NCI-H1092 (cell line): ENCODE measurements at regions not wholly inside any gene's neighbourhood (a gene's known extent, or its start where the extent isn't known, plus 50 kb on each side); places are given as distances from the start of the nearest gene placed in this dataset.
"Not testable (repeated sequence)": the region's sequence is repeated elsewhere in the genome, so short reads cannot be mapped to it uniquely, and the experiment has no call there.

Source experiments
- DNase-seq: peaks from one replicate; lab custom pipeline; 2025; lab: John Stamatoyannopoulos, UW

GRCh38 chr17:70286391-70286790 is 117.1 kb downstream of the KCNJ2 start:
- no peak for DNase-seq

GRCh38 chr17:70288540-70289290 is 119.4 kb downstream of the KCNJ2 start:
- DNase-seq = no peak

GRCh38 chr17:70290770-70291169 is 121.4 kb downstream of the KCNJ2 start:
- no peak for DNase-seq

- no peak for DNase-seq
These were observed 123.0 kb downstream of the KCNJ2 start for GRCh38 chr17:70292366-70292765.

- DNase-seq = not testable (repeated sequence)
These were observed 124.4 kb downstream of the KCNJ2 start for GRCh38 chr17:70293564-70294310.

DNA sequence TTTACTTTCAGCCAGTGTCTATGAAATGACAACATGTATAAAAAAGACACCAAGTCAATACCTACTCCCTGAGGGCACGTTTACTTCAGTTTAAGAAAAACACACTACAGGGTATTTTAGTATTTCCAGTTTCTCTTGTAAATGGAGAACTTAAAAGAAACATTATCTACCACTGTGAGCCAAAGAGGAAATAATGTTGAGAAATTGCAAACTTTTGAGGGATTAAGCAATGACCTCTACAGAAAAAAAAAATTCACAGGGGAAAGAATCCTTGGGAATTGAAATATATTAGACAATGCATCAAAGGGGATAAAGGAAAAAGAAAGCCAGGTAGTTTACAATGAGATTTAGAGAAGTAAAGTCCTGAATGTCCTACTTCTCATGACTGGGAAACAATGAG is 126.0 kb downstream of the KCNJ2 start:
- DNase-seq = no peak

DNA sequence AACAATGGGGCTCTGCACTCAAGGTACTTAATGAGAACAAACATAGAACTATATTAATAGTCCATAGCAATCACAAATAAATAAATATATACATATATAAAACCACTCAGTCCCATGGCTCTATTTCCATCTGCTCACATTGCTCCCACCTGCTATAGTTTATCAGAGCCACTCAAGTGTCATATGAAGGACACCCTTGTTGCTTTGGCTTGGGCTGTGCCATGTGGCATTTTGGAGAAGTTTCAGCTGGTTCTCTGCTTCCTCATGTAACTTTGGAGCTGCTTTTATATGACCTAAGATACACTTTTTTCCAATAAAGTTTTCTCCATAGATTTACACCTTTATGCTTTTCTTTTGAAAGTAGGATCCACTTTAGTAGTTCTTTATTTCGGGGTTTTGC is 126.4 kb downstream of the KCNJ2 start:
- DNase-seq = no peak

DNA sequence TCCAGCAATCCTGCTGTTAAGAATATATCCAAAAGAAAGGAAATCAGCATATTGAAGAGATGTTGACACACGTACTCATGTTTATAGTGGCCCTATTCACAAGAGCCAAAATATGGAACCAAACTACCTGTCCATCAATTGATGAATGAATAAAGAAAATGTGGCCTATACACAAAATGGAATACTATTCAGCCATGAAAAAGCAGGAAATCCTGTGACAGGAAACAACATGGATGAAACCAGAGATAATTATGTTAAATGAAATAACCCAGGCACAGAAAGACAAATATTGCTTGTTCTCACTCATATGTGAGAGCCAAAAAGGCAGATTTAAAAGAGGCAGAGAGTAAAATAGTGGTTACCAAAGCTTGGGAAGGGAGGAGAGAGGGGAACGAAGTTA is 127.1 kb downstream of the KCNJ2 start:
- DNase-seq = no peak

DNA sequence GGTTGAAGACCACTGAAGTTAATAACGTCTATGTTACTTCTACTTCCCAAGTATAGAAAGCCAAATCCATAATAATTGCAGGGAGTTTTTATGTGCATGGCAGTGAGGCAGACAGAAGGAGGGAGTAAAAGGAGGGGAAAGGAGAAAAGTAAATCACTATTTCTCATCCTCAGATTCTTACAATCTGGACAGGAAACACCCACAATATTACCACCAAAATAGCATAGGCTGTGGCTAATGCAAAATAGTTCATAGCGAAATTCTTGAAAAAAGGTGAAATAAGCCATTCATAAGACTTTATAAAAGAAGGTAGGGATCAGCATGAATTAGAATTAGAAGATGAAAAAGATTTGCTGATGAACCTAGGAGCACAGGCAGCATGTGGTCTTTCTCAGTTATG is 128.1 kb downstream of the KCNJ2 start:
- no peak for DNase-seq

GRCh38 chr17:70298929-70299531 is 129.7 kb downstream of the KCNJ2 start:
- DNase-seq = no peak

GRCh38 chr17:70307430-70308225 is 138.3 kb downstream of the KCNJ2 start:
- no peak for DNase-seq

DNA sequence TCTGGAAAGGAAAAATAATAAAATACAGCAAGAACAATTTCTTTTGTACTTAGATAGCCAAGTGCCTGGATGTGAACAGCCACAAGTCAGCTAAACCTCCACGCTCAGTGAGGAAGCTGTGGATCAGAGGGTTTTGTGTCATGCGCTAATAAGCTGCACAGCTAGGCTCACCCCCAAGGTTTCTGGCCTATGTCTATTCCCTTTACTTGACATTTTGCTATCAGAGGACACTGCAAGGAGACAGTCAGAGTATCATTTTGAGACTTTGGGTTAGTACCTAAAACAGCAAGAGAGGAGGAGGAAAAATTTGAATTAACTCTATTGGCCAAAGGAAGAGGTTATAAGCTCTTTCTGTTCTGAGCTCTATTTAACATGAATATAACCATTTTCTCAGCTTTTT is 139.3 kb downstream of the KCNJ2 start:
- DNase-seq = no peak

DNA sequence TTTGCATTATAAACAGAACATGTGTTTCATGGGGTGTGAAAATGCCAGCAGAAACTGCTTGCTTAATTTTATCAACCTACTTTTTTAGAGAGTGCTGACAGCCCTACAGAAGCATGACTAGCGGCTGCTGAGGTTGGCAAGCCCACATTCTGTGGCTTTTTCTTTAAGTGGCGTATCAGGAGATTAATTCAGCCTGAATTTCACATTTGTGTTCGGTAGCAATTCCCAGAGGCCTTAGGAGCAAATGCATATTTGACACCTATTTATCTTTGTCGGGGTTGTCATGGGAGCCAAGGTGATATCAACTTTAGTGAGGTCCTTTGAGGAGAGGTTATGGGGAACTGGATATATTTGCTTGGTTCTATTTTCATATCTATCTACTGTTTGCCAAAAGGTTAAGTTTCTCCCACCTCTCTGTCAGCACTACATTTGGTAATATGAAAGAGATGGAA is 140.9 kb downstream of the KCNJ2 start:
- DNase-seq = no peak

DNA sequence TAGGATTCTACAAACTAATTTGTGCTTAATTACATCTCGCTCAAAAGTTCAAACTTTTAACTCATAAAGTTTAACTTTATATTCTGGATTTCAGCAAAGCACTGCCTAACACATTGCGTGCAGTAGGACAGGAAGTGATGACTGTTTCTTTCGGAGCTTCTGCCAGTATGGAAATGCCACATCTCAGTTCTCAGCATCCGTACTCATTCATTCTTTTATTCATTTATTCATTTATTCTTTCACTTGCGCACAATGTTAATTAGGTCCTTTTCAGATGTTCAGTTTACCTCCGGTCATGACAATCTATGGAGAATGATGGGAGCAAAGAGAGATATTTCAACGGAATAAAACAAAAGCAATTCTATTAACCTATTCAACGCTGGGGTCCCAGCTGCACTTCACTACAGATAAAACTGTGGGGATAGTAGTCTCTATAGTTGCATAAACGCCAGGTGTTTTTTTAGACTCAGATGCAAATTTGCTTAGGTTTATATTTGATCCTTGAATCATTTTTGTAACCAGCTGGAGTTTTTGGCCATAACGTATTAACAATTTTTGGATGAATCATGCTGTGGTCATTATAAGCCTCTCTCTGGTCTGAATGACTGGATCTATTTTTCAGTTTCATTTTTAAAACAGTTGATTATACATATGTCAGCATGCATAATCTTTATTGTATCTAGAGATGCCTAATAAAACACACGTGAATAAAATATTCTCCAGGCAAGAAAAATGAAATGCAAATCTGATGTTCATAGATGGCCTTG is 143.9 kb downstream of the KCNJ2 start:
- DNase-seq = no peak

DNA sequence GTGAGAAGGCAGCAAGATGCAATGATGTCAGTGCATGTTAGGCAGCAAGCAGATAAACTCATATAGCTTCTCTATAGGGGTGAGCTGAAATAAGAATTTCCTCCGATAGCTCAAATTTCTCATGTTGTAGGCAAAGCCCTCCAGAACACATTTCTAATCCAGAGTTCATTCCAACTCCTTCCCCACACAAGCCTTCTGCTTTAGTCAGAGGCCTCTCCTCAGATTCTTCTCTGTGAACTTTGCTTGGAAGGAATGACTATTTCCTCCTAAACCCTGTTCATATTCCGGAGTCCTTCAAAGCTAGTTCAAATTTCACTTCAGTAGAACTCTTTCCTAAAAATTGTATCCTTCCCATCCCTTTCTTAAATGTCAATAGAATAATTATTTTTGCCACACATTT is 144.8 kb downstream of the KCNJ2 start:
- no peak for DNase-seq

DNA sequence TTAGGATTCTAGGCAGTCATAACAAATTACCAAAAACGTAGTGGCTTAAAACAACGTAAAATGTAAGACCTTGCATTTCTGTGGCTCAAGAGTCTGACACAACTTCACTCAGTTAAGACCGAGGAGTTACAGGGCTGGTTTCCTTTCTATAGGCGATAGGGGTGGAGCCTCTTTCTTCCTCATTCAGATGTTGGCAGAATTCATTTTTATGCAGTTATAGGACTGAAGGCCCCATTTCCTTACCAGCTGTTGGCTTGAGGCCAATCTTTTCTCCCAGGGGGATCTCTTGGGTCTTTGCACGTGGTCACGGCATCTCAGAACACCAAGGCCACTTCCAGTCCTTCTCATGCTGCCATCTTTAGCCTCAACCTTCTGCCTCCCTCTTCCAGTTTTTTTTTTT is 145.2 kb downstream of the KCNJ2 start:
- DNase-seq = no peak

DNA sequence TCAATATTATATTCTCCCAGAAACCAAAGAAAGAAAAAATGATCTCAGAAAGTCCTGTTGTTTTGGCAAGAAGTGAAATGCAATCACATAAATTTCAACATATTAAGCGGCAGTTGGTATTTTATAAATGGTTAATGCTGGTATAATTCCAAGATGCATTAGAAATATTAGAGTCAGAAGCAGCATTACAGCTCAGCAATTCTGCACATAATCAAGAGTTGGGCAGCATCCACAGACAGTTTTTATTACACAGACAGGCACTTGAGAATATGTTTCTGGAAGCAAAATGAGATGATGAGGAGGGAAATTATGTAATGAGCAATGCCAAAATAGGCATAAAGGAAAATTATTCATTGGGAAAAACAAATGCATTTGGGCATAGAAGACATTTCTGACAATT is 148.1 kb downstream of the KCNJ2 start:
- DNase-seq = no peak

- no peak for DNase-seq
These were observed 148.7 kb downstream of the KCNJ2 start for GRCh38 chr17:70318051-70318450.

DNA sequence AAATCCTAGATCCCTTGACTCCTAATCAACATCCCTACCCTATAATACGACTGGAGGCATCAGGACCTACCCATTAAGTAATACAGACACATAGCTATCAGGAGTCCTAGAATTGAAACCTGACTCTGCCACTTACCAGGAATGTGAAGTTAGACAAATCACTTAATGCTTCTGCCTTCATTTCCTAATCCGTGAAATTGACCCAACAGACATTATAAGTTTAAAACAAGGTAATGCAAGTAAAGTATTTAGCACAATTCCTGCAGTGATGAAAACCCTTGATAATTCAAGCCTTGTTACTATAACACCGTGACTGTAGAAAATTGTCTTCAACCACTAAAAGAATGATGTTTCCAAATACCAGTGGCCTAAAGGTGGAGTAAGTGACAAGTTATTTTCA is 150.2 kb downstream of the KCNJ2 start:
- no peak for DNase-seq

DNA sequence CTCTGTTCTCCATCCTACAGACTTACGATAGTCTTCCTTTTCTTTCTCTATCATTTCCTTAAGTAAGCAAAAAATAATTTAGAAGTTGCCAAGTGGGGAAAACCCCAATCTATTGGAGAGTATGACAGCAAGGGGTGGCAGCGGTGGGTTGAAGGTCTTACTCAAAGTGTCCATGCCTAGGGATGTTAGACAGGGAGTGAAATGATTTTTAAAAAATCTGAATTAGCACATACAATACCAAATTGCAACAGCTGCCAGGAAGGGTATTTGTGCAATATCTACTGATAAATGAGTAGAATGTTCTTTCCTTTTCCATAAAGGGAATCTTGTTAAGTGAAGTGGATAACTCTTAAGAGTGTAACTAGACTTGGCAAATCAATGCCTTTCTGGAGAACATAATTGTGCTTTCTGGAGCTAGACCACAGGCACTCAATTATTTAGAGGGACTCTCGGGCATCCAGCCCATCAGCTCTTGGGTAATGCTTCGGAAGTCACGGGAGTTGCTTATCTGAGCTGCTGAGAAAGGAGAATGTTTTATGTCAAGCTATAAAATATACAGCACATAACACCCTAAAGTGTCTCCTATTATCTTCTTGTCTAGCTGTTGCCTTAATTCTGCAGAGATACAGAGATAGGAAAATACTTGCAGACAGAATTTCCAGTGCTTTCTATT is 151.5 kb downstream of the KCNJ2 start:
- DNase-seq = peak; percentile 45

DNA sequence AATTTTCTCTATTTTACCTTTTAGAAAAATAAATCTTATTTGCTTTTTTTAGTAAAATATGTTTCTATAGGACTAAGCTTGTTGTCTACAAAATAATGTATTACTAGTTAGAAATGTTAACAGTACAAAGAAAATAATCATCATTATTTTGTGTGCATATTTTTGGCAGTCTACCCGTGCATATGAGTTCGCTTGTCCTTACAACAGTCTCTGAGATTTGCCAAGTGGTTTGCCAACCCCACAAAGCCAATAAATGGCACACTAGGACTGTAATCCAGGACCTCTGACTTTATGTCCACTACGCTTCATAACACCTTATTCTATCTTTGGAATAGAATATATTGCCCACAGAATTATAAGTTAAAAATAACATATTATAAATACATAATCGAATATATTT is 152.0 kb downstream of the KCNJ2 start:
- no peak for DNase-seq
